Astrocyte of the spinal cord (primary cell): ENCODE measurements at regions not wholly inside any gene's neighbourhood (a gene's known extent, or its start where the extent isn't known, plus 50 kb on each side); places are given as distances from the start of the nearest gene placed in this dataset.

Experiments
- DNase-seq: peaks from one replicate; pipeline ENCODE4 v3.0.0; 2011; ENCODE audit warnings: low read depth, low spot score
- H3K4me3 ChIP-seq: 2 replicates; pipeline ENCODE4 v1.5.1; 2011; ENCODE audit warnings: low read depth, mild to moderate bottlenecking, low read length, moderate library complexity
- CTCF ChIP-seq: IDR thresholded peaks from 2 replicates; pipeline ENCODE4 v1.5.1; 2012; ENCODE audit warnings: low read depth, mild to moderate bottlenecking, low read length, inconsistent platforms
- in situ Hi-C: cut with HindIII; loops from 2 replicates; pipeline ENCODE4 v1.10.0; 2017; ENCODE audit warnings: low sequenced_read_pairs

DNA sequence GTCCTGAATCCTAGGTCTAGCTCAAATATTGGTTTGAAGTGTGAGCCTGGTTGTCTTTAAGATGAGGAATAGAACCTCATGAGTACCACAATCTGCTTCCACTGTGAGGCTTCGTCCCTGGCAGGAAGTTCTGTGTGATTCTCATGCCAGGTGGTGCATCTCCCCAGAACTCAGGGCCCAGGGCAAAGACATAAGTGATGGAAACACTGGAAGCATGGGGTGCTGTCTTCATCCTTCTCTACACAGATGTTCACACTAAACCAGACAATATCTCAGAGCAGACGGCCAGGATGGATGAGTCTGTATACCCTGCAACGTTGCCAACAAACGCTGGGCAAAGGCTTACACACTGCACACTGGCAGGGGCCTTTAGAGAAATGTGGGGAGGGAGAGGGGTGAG, 475.9 kb upstream of the B3GAT1 start:
- no peak overlapping the region for H3K4me3 ChIP-seq
- in situ Hi-C loops: no loop called here
- no peak for TF ChIP-seq CTCF
- DNase-seq: no peak

DNA sequence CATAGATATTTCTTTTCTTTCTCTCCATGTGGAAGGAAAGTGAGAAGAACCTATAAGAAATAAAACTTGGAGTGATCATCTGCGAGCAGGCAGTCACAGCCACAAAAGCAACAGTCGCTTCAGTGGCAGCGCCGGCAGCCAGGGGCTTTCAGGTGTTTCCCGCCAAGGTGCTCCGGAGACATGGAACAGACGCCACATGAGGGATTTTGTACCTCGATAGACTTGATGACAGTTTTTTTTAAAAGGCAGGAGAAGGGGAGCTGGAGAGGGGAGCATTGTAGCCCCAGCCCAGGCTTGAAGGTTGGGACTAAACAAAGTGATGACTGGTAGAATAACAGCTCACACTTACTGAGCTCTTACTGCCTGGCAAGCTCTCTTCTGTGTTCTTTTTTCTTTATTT, 471.4 kb upstream of the B3GAT1 start:
- in situ Hi-C loops: no loop called here

DNA sequence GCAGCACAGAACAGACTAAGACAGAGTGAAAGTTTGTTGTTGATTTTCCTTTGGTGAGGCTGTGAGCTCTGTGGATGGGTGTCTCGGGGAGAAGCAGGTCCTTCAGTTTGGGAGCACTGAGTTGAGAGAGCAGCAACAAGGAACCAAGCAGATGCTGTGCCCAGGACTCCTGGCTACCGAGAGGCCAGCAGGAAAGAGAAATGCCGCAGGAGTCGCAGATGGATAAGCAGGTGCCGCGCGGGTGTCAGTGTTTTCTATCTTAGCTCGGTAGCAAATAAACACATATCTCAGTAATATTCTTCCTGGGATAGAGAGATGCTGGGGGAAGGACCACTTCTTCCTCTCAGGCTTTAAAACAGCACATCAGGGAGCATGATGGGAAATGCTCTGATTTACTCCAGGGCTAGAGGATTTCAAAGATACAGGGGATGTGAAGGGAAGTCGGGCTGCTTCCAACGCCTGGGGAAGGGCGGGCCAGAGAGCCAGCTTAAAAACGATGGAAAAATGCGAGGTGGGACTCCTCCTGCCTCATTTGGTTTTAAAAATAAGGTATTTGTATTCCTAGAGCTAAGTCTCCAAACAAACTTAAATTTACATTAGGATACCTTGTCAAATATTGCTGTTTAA, 470.7 kb upstream of the B3GAT1 start:
- no peak overlapping the region for H3K4me3 ChIP-seq
- in situ Hi-C loops: no loop called here
- no peak for DNase-seq
- TF ChIP-seq CTCF: no peak

More for the DNA sequence above, 471.4 kb upstream of the B3GAT1 start:
- H3K4me3 ChIP-seq: no peak overlapping the region
- TF ChIP-seq CTCF: no peak
- DNase-seq: no peak

GRCh38 chr11:134882141-134882540, 470.1 kb upstream of the B3GAT1 start:
- TF ChIP-seq CTCF: no peak
- H3K4me3 ChIP-seq: no peak overlapping the region
- in situ Hi-C loops: no loop called here
- no peak for DNase-seq

- DNase-seq: no peak
- in situ Hi-C loops: no loop called here
- no peak for TF ChIP-seq CTCF
- H3K4me3 ChIP-seq: no peak overlapping the region
Measured at GRCh38 chr11:134880788-134881187, 468.7 kb upstream of the B3GAT1 start.

DNA sequence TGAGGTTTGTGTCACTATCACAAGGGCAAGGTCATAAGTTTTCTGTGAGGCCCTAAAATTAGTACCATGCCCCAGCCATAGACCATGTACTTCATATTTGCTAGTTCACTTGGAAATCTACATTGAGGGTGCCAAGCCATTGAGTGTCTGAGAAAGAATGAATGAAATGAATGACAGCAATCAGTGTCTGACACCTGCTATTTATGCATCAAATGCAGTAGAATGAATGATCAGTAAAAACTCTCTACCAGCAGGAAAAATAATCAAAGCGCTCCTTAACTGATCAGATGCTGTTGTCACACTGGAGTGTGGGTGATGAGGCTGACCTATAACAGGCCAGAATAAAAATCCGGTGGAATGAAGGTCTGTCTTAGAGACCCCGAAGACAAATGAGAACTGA, 467.9 kb upstream of the B3GAT1 start:
- in situ Hi-C loops: no loop called here
- TF ChIP-seq CTCF: no peak
- no peak overlapping the region for H3K4me3 ChIP-seq
- DNase-seq: no peak

GRCh38 chr11:134879341-134879740, 467.3 kb upstream of the B3GAT1 start:
- no peak for DNase-seq
- no peak for TF ChIP-seq CTCF
- H3K4me3 ChIP-seq: no peak overlapping the region
- in situ Hi-C loops: no loop called here
